GM18907 (cell line): ENCODE measurements at regions not wholly inside any gene's neighbourhood (a gene's known extent, or its start where the extent isn't known, plus 50 kb on each side); places are given as distances from the start of the nearest gene placed in this dataset.

Experiments used
- ATAC-seq: cut with Tn5 transposase; IDR thresholded peaks from one replicate; pipeline ENCODE4 v1.9.1; 2021; ENCODE audit warnings: mild to moderate bottlenecking, moderate library complexity; ENCODE audit not compliant: unreplicated experiment

- ATAC-seq, result no peak
Measured at GRCh38 chr5:61263072-61263471, 69.0 kb upstream of the ZSWIM6 start.

GRCh38 chr5:61263561-61264272, 68.3 kb upstream of the ZSWIM6 start:
- no peak for ATAC-seq

- no peak for ATAC-seq
Measured at GRCh38 chr5:61264273-61264661, 67.8 kb upstream of the ZSWIM6 start.

- no peak for ATAC-seq
Measured at GRCh38 chr5:61267116-61267515, 64.9 kb upstream of the ZSWIM6 start.

GRCh38 chr5:61268871-61269270, 63.2 kb upstream of the ZSWIM6 start:
- no peak for ATAC-seq

GRCh38 chr5:61270510-61271165, 61.4 kb upstream of the ZSWIM6 start:
- ATAC-seq, result no peak

- ATAC-seq, result no peak
Measured at GRCh38 chr5:61272688-61273087, 59.4 kb upstream of the ZSWIM6 start.

GRCh38 chr5:61273279-61273975, 58.6 kb upstream of the ZSWIM6 start:
- ATAC-seq, result no peak

GRCh38 chr5:61274511-61274911, 57.5 kb upstream of the ZSWIM6 start:
- no peak for ATAC-seq

- no peak for ATAC-seq
Measured at GRCh38 chr5:61275841-61276240, 56.2 kb upstream of the ZSWIM6 start.

GRCh38 chr5:61277190-61277589, 54.9 kb upstream of the ZSWIM6 start:
- no peak for ATAC-seq

GRCh38 chr5:61277781-61278180, 54.3 kb upstream of the ZSWIM6 start:
- no peak for ATAC-seq

GRCh38 chr5:61279725-61280124, 52.3 kb upstream of the ZSWIM6 start:
- ATAC-seq, result no peak

- peak; percentile 58 for ATAC-seq
Measured at GRCh38 chr5:61280205-61280604, 51.9 kb upstream of the ZSWIM6 start.

- ATAC-seq, result no peak
Measured at GRCh38 chr5:61280761-61281427, 51.2 kb upstream of the ZSWIM6 start.

GRCh38 chr5:61281686-61282085, 50.4 kb upstream of the ZSWIM6 start:
- ATAC-seq, result no peak
